Thyroid gland (tissue), 4 donors: ENCODE measurements at regions not wholly inside any gene's neighbourhood (a gene's known extent, or its start where the extent isn't known, plus 50 kb on each side); places are given as distances from the start of the nearest gene placed in this dataset.
A peak's percentile ranks its signal among the peaks of the same experiment; 100 is the strongest.

ENCODE experiments used
- DNase-seq, 2 donors: peaks; one replicate each; pipeline ENCODE4 v3.0.0-alpha.2; 2019
- H3K27ac ChIP-seq, 3 donors: fragments of 200-600 bp; sonication (generic); 1 replicate in 2 of 3; 2 replicates in 1 of 3; pipeline ENCODE4 v1.5.1; 2016 to 2019; ENCODE audit warnings: mild to moderate bottlenecking in 1 of 3, moderate library complexity in 1 of 3
- H3K27me3 ChIP-seq: fragments of 200-600 bp; sonication (generic); one replicate; pipeline ENCODE4 v1.5.1; 2019
- H3K36me3 ChIP-seq, 2 donors: fragments of 200-600 bp; sonication (generic); one replicate each; pipeline ENCODE4 v1.5.1; 2016 to 2019
- H3K4me1 ChIP-seq, 2 donors: fragments of 200-600 bp; sonication (generic); one replicate each; pipeline ENCODE4 v1.5.1; 2017 to 2019
- H3K4me3 ChIP-seq, 3 donors: fragments of 200-600 bp; sonication (generic); replicated peaks in 1 of 3; 1 replicate in 2 of 3; 2 replicates in 1 of 3; pipeline ENCODE4 v1.5.1; 2016; ENCODE audit warnings: mild to moderate bottlenecking in 1 of 3
- H3K9me3 ChIP-seq: fragments of 200-600 bp; sonication (generic); one replicate; pipeline ENCODE4 v1.5.1; 2017
- POLR2A ChIP-seq, 2 donors: fragments of 450-650 bp; IDR thresholded peaks; one replicate each; pipeline ENCODE4 v1.6.1; 2017; ENCODE audit warnings: antibody characterized with exemption in 2 of 2, mild to moderate bottlenecking in 2 of 2, moderate library complexity in 1 of 2
- WGBS, 2 donors: methylation state at CpG; one replicate each; pipeline ENCODE4 v1.1.5; 2017; 5-methylcytosine and 5-hydroxymethylcytosine counted together
- intact Hi-C: fragments of 100-400 bp; cut with DNase I; formaldehyde crosslinking; loops from one replicate; pipeline ENCODE4 v1.15.1; 2023
- TF ChIP-seq, protein P1 (sequence below), 6 experiments: fragments of 200-600 bp in 3 of 6; fragments of 450-650 bp in 3 of 6; sonication (generic) in 3 of 6; IDR thresholded peaks; one replicate each; pipeline ENCODE4 v1.5.1; 2016 to 2019; ENCODE audit warnings: antibody characterized with exemption in 6 of 6, mild to moderate bottlenecking in 2 of 6, inconsistent platforms in 1 of 6, moderate library complexity in 1 of 6

DNA sequence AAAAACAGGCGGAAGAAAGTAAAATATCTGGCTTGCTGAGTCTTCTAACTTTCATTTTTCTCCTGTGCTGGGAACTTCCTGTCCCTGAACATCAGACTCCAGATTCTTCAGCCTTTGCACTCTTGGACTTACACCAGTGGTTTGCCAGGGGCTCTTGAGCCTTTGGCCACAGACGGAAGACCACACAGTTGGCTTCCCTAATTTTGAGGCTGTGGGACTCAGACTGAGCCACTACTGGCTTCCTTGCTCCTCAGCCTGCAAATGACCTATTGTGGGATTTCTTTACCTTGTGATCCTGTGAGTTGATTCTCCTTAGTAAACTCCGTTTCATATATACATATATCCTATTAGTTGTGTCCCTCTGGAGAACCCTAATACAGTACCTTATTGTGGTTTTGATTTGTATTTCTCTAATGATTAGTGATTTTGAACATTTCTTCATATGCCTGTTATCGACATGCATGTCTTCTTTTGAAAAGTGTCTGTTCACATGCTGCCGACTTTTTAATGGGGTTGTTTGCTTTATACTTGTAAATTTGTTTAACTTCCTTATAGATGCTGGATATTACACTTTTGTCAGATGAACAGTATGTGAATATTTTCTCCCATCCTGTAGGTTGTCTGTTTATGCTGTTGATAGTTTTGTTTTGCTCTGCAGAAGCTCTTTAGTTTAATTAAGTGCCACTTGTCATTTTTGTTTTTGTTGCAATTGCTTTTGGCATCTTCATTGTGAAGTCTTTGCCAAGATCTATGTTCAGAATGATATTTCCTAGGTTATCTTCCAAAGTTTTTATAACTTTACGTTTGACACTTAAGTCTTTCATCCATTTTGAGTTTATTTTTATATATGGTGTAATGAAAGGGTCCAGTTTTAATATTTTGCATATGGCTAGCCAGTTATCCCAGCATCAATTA, 348.8 kb upstream of the SETBP1 start:
- no peak for TF ChIP-seq POLR2A (IDR thresholded peaks at IDR 0.05)
- DNase-seq = peak; percentile 5 to 23
- H3K27ac ChIP-seq = no peak overlapping the region
- H3K36me3 ChIP-seq = no peaks in the 10 kb centered on the region
- intact Hi-C loops = no loop called here
- no peaks in the 10 kb centered on the region for H3K9me3 ChIP-seq
- H3K27me3 ChIP-seq = no peaks in the 10 kb centered on the region
- no peak overlapping the region for H3K4me3 ChIP-seq
- WGBS, 2 donors = 68 to 71% methylated on average over 6 of the region's 6 CpGs
- no peaks in the 10 kb centered on the region for H3K4me1 ChIP-seq

- Histone ChIP-seq H3K4me1 (no peaks in the 10 kb centered on the region), H3K9me3 (no peaks in the 10 kb centered on the region), H3K36me3 (no peaks in the 10 kb centered on the region), H3K4me3 (no peak overlapping the region), H3K27me3 (no peaks in the 10 kb centered on the region), H3K27ac (no peak overlapping the region)
- no peak for TF ChIP-seq POLR2A (IDR thresholded peaks at IDR 0.05)
- TF ChIP-seq, protein P1, sequence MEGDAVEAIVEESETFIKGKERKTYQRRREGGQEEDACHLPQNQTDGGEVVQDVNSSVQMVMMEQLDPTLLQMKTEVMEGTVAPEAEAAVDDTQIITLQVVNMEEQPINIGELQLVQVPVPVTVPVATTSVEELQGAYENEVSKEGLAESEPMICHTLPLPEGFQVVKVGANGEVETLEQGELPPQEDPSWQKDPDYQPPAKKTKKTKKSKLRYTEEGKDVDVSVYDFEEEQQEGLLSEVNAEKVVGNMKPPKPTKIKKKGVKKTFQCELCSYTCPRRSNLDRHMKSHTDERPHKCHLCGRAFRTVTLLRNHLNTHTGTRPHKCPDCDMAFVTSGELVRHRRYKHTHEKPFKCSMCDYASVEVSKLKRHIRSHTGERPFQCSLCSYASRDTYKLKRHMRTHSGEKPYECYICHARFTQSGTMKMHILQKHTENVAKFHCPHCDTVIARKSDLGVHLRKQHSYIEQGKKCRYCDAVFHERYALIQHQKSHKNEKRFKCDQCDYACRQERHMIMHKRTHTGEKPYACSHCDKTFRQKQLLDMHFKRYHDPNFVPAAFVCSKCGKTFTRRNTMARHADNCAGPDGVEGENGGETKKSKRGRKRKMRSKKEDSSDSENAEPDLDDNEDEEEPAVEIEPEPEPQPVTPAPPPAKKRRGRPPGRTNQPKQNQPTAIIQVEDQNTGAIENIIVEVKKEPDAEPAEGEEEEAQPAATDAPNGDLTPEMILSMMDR (IDR thresholded peaks at IDR 0.05) = no peak
- no peak for DNase-seq
- intact Hi-C loops = no loop called here
- WGBS, 2 donors = 87 to 100% methylated on average over 1 of the region's 1 CpG
These were observed 338.9 kb upstream of the SETBP1 start for GRCh38 chr18:44341759-44342158.

DNA sequence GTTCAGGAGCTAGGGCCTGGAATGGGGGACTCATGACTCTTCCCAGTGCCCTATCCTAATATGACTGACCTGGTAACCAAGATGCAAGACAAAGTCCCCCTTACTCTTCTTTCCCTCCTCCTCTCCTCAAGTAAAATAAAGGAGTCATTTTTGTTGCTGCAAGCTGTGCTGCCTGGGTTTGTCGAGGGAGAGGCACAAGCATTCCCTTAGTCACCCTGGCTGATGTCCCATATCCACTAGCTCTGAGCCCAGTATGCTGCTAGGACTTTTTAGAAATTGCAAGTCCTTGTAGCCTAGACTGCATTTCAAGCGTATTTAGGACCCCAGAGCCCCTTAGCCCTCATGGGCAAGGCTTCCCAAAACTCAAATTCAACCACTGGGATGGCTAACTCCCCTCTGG, 338.5 kb upstream of the SETBP1 start:
- Histone ChIP-seq H3K9me3 (no peaks in the 10 kb centered on the region), H3K27ac (no peak overlapping the region), H3K4me1 (no peaks in the 10 kb centered on the region), H3K36me3 (no peaks in the 10 kb centered on the region), H3K27me3 (no peaks in the 10 kb centered on the region), H3K4me3 (no peak overlapping the region)
- intact Hi-C loops = no loop called here
- DNase-seq = no peak
- TF ChIP-seq, protein P1 (IDR thresholded peaks at IDR 0.05) = no peak
- no peak for TF ChIP-seq POLR2A (IDR thresholded peaks at IDR 0.05)
- WGBS, 2 donors = 85 to 93% methylated on average over 2 of the region's 2 CpGs

DNA sequence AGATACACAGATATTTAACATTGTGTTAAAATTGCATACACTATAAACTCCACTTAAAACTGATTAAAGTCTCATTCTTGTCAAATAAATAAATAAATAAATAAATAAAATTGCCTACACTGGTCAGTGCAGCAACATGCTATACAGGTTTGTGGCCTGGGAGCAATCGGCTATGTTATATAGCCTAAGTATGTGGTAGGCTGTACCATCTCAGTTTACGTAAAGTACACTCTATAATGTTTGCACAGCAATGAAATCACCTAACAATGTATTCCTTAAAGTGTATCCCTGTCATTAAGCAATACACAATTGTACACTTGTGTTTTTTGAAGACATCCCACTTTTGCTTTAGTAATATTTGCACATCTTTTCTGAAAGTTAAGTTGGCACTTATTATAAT, 337.7 kb upstream of the SETBP1 start:
- WGBS, 2 donors = 90 to 91% methylated on average over 2 of the region's 2 CpGs
- no peak for TF ChIP-seq POLR2A (IDR thresholded peaks at IDR 0.05)
- TF ChIP-seq, protein P1 (IDR thresholded peaks at IDR 0.05) = no peak
- Histone ChIP-seq H3K4me1 (no peaks in the 10 kb centered on the region), H3K27ac (no peak overlapping the region), H3K4me3 (no peak overlapping the region), H3K27me3 (no peaks in the 10 kb centered on the region), H3K36me3 (no peaks in the 10 kb centered on the region), H3K9me3 (no peaks in the 10 kb centered on the region)
- DNase-seq = no peak
- intact Hi-C loops = no loop called here

GRCh38 chr18:44343570-44343969, 337.1 kb upstream of the SETBP1 start:
- DNase-seq = no peak
- intact Hi-C loops = no loop called here
- TF ChIP-seq, protein P1 (IDR thresholded peaks at IDR 0.05) = no peak
- no peak for TF ChIP-seq POLR2A (IDR thresholded peaks at IDR 0.05)
- Histone ChIP-seq H3K9me3 (no peaks in the 10 kb centered on the region), H3K4me1 (no peaks in the 10 kb centered on the region), H3K27me3 (no peaks in the 10 kb centered on the region), H3K4me3 (no peak overlapping the region), H3K27ac (no peak overlapping the region), H3K36me3 (no peaks in the 10 kb centered on the region)
